ENCODE measurements at regions not wholly inside any gene's neighbourhood (a gene's known extent, or its start where the extent isn't known, plus 50 kb on each side); places are given as distances from the start of the nearest gene placed in this dataset.
"Not testable (repeated sequence)": the region's sequence is repeated elsewhere in the genome, so short reads cannot be mapped to it uniquely, and the experiment has no call there.

DNA sequence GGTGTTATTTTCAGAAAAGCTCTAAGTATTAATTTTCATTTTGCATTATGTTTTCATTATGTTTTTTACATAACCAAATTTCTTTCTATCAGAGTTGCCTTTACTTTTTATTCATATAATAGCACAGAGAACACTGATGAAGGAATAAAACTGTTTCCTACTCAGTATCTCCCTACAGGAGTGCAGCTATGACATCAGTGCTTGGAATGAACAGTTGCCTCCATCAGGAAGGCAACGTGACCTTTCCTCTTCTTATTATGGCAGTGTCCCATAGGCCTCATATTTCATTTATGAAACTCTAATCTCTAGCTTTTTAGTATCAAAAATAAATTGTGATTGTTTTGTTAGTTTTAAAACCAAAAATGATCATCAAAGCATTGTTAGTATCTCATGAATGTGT, 712.8 kb downstream of the CD109 start:
- Histone ChIP-seq H3K27me3 (replicated peaks in 1 of 7) (no peaks in the 10 kb centered on the region), H3K4me3 (no peak overlapping the region), H3K36me3 (no peaks in the 10 kb centered on the region), H3K4me1 (no peaks in the 10 kb centered on the region), H3K9me3 (peaks cover 0 to 10% (median 0%) of the 10 kb centered on the region in 8 donors), H3K27ac (no peak overlapping the region)
- no peak for TF ChIP-seq POLR2AphosphoS5 (IDR thresholded peaks at IDR 0.05)
- TF ChIP-seq, protein P1, sequence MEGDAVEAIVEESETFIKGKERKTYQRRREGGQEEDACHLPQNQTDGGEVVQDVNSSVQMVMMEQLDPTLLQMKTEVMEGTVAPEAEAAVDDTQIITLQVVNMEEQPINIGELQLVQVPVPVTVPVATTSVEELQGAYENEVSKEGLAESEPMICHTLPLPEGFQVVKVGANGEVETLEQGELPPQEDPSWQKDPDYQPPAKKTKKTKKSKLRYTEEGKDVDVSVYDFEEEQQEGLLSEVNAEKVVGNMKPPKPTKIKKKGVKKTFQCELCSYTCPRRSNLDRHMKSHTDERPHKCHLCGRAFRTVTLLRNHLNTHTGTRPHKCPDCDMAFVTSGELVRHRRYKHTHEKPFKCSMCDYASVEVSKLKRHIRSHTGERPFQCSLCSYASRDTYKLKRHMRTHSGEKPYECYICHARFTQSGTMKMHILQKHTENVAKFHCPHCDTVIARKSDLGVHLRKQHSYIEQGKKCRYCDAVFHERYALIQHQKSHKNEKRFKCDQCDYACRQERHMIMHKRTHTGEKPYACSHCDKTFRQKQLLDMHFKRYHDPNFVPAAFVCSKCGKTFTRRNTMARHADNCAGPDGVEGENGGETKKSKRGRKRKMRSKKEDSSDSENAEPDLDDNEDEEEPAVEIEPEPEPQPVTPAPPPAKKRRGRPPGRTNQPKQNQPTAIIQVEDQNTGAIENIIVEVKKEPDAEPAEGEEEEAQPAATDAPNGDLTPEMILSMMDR (IDR thresholded peaks at IDR 0.05 in 8 of 11, conservative IDR thresholded peaks at IDR 0.05 in 3 of 11): no peak
- TF ChIP-seq POLR2A (IDR thresholded peaks at IDR 0.05): no peak
- WGBS, 5 donors: 53 to 83% (median 71%) methylated on average over 1 of the region's 1 CpG
- no peak for DNase-seq
- intact Hi-C loops (cut with DNase I; ENCODE audit: low total_unique reads): no loop called here

DNA sequence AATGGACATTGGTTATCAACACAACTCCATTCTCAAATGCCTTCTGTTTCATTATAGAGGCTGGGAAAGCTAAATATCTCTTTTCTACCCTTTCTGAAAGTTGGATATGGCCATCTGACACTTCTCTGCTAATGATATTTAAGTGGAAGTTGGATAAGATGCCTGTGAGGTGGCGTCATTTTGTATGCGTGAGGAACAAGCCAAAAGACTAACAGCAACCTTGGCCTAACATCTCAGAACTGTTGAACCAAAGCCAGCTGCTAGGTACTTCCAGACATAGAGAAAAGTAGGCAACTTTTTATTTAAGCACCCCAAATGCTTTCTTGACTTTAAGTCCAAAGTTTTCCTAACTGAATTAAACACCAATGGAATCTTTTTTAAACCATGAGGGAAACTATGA, 708.4 kb downstream of the CD109 start:
- intact Hi-C loops (cut with DNase I; ENCODE audit: low total_unique reads): no loop called here
- H3K27ac ChIP-seq: no peak overlapping the region
- no peak overlapping the region for H3K4me3 ChIP-seq
- WGBS, 5 donors: 79 to 97% (median 90%) methylated on average over 2 of the region's 2 CpGs
- H3K4me1 ChIP-seq: no peaks in the 10 kb centered on the region
- no peak for DNase-seq
- peaks cover 0 to 12% (median 0%) of the 10 kb centered on the region in 8 donors for H3K9me3 ChIP-seq
- H3K27me3 ChIP-seq (replicated peaks in 1 of 7): no peaks in the 10 kb centered on the region
- no peaks in the 10 kb centered on the region for H3K36me3 ChIP-seq
- TF ChIP-seq POLR2A (IDR thresholded peaks at IDR 0.05) (no peak), POLR2AphosphoS5 (IDR thresholded peaks at IDR 0.05) (no peak)
- TF ChIP-seq, protein P1 (IDR thresholded peaks at IDR 0.05 in 8 of 11, conservative IDR thresholded peaks at IDR 0.05 in 3 of 11): no peak

DNA sequence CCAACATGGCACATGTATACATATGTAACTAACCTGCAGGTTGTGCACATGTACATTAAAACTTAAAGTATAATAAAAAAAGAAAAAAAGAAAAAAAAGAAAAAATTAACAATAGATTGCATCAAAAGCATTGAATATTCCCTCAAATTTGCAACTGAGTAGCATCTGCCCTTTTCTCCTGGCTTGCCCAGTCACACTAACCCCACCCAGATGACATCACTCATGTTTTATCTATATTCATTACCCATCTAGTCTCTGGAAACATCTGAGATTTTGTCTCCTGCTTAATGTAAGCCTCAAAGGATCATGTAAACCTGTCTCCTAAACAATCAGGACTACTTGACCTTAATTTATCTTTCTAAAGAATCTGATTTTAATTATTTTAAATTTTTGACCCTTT, 706.8 kb downstream of the CD109 start:
- no peaks in the 10 kb centered on the region for H3K27me3 ChIP-seq (replicated peaks in 1 of 7)
- TF ChIP-seq POLR2AphosphoS5 (IDR thresholded peaks at IDR 0.05) (no peak), POLR2A (IDR thresholded peaks at IDR 0.05) (no peak)
- TF ChIP-seq, protein P1 (IDR thresholded peaks at IDR 0.05 in 8 of 11, conservative IDR thresholded peaks at IDR 0.05 in 3 of 11): no peak
- H3K4me1 ChIP-seq: no peaks in the 10 kb centered on the region
- peaks cover 0 to 12% (median 0%) of the 10 kb centered on the region in 8 donors for H3K9me3 ChIP-seq
- no peaks in the 10 kb centered on the region for H3K36me3 ChIP-seq
- no peak for DNase-seq
- H3K4me3 ChIP-seq: no peak overlapping the region
- intact Hi-C loops (cut with DNase I; ENCODE audit: low total_unique reads): no loop called here
- H3K27ac ChIP-seq: no peak overlapping the region

DNA sequence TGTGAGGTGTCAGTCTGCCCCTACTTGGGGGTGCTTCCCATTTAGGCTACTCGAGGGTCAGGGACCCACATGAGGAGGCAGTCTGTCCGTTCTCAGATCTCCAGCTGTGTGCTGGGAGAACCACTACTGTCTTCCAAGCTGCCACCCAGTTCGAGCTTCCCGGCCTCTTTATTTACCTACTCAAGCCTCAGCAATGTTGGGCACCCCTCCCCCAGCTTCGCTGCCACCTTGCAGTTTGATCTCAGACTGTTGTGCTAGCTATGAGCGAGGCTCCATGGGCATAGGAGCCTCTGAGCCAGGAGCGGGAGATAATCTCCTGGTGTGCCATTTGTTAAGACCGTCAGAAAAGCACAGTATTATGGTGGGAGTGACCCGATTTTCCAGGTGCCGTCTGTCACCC, 682.4 kb downstream of the CD109 start:
- H3K27me3 ChIP-seq (replicated peaks in 1 of 7); DNase-seq; H3K4me3 ChIP-seq; H3K27ac ChIP-seq; H3K36me3 ChIP-seq; intact Hi-C loops (cut with DNase I; ENCODE audit: low total_unique reads); H3K4me1 ChIP-seq: not testable (repeated sequence)
- 76 to 90% (median 83%) methylated on average over 10 of the region's 10 CpGs for WGBS, 5 donors
- H3K9me3 ChIP-seq: peaks cover 0 to 25% (median 16%) of the 10 kb centered on the region in 8 donors

DNA sequence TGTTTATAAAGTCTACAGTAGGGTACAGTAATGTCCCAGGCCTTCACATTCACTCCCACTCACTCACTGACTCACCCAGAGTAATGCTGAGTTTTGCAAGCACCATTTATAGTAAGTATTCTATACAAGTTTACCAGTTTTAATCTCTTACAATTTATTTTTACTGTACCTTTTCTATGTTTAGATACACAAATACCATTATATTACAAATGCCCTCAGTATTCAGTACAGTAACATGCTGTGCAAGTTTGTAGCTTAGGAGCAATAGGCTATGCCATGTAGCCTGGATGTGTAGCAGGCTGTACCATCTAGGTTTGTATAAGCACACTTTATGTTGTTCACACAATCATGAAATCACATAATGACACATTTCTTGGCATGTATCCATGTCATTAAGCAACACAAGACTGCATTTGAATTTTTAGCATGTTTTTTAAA, 673.6 kb downstream of the CD109 start:
- intact Hi-C loops (cut with DNase I; ENCODE audit: low total_unique reads): no loop called here
- H3K9me3 ChIP-seq: peaks cover 0 to 3% (median 0%) of the 10 kb centered on the region in 8 donors
- H3K36me3 ChIP-seq: no peaks in the 10 kb centered on the region
- no peak for DNase-seq
- no peak overlapping the region for H3K4me3 ChIP-seq
- no peaks in the 10 kb centered on the region for H3K27me3 ChIP-seq (replicated peaks in 1 of 7)
- no peak overlapping the region for H3K27ac ChIP-seq
- no peaks in the 10 kb centered on the region for H3K4me1 ChIP-seq
- TF ChIP-seq POLR2A (IDR thresholded peaks at IDR 0.05) (no peak), POLR2AphosphoS5 (IDR thresholded peaks at IDR 0.05) (no peak)
- TF ChIP-seq, protein P1 (IDR thresholded peaks at IDR 0.05 in 8 of 11, conservative IDR thresholded peaks at IDR 0.05 in 3 of 11): no peak
